Kidney glomerular epithelial cell (primary cell): ENCODE measurements at regions not wholly inside any gene's neighbourhood (a gene's known extent, or its start where the extent isn't known, plus 50 kb on each side); places are given as distances from the start of the nearest gene placed in this dataset.
A peak's percentile ranks its signal among the peaks of the same experiment; 100 is the strongest.

Source experiments
- DNase-seq: peaks from one replicate; lab custom pipeline; 2025; lab: John Stamatoyannopoulos, UW

DNA sequence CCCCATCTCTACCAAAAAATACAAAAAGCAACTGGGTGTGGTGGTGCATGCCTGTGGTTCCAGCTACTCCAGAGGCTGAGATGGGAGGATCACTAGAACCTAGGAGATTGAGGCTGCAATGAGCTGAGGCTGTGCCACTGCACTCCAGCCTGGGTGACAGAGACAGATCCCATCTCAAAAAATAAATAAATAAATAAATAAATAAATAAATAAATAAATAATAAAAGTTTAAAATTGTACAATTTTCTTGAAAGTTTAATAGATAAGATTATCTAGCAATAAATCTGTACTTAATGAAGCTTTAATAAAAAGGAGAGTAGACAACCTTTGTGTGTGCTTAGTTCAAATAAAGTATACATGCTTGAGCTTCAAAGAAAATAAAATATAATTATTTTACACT is 310.0 kb upstream of the LRIG3 start:
- no peak for DNase-seq

DNA sequence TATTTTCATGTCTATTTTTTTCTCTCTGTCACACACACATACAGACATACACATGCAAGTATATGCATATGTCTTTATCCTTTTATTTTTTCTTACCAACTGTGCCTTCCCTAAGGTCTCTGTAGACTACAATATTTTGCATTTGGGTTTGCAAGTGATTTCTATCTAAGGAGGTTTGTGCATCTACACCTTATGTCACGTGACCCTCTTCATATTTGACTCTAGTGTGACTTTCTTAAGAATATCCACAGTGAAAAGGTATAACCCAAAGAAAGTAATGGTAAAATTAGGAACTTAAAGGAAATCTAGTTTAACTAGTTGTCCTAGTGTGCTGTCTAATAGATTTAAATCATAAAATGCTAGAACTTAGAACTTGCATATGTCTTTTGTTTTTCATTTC is 298.8 kb upstream of the LRIG3 start:
- DNase-seq, result no peak

DNA sequence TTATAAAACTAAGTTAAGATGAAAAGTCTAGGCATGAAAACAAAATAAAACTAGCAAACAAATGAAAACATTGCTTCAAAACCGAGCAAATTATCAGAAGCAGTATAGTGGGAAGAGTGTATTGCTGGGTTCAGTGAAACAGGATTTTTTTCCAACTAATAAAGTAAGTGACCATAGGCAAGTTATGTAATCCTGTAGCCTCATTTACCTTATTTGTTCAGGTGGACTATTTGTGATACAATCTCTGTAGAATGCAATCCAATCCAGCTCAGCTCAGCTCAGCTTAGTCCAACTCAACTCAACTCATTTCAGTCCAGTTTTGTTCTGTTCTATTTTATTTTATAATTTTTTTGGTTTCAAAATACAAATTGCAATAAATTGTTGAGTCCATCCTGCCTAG is 276.7 kb upstream of the LRIG3 start:
- DNase-seq, result no peak

DNA sequence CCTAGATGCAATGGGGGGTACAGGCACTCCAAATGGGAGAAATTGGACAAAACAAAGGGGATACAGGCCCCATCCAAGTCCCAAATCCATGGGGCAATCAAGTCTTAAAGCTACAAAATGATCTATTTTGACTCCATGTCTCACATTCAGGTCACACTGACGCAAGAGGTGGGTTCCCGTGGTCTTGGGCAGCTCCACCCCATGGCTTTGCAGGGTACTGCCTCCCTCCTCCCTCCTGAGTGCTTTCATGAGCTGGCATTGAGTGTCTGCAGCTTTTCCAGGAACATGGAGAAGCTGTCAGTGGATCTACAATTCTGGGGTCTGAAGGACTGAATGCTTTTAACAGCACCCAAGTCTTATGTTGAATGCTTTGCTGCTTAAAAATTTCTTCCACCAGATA is 274.5 kb upstream of the LRIG3 start:
- no peak for DNase-seq

DNA sequence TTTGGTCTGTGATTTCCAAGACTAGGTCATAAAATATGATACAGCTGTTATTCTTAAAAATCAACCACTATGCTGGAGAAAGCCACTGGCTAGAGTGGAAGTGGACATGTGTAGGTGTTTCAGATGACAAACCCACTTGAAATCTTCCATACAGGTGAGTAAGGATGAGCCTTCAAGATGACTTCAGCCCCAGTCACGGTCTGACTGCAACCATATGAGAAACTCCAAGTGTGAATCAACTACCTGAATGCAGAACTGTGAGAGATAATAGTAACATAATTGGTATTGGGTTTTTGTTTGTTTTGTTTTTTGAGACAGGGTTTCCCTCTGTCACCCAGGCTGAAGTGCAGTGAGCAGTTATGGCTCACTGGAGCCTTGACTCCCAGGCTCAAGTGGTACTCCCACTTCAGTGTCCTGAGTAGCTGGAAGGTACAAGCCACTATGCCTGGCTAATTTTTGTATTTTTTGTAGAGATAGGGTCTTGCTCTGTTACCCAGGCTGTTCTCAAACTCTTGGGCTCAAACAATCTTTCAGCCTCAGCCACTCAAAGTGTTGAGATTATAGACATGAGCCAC is 273.3 kb upstream of the LRIG3 start:
- DNase-seq, result no peak

DNA sequence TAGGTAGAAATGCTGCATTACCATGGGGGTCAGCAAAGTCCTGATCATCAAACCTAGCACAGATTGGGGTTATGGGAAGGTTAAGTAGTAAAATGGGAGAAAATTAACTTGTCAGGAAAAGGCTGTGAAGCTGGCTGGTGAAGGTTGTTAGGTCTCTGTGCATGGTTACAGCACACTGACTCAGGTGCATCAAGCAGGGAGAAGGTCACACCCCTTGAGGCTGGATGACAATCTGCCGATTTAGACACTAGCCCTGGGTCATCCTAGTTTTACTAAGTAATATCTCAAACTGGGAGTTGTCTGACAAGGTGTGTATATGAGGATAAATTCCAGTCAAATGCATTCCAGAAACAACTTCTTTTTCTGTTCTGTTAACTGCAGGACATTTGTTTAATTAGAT is 271.1 kb upstream of the LRIG3 start:
- DNase-seq, result no peak

DNA sequence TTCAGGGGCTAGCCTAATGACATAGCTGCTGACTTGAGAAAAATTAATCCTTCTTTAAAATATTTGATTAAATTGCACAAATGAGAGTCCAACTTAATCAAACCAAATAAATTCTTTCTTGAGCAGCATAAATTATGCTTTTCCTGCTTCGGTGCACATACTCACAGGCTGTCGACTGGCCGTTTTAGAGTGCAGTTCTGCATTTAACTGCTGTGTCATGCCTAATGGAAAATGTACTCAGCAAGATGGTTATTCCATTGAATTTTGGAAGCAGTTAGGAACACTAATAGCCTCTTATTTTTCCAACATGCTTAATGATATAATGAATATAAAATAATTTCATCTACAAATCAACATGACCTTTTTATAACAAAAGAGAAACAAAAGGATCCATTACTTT is 266.1 kb upstream of the LRIG3 start:
- DNase-seq, result no peak

DNA sequence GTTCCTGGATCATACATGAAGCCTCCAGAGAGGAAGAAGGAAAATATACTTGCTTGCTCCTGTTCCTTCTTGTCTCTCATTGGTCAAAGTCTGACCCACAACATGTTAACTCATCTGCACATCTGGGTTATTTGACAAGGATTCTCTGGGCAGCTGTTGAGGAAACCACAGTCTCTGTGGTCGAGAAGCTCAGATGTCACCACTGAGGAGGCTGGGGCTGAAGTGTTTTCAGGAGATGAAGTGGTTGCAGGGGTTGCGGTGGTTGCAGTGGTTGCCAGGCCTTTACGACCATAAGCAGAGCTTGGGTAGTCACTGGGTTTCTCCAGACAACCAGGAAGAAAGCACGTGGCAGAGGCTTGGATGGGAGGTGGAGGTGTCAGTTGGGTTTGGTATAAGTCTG is 265.0 kb upstream of the LRIG3 start:
- DNase-seq, result no peak

DNA sequence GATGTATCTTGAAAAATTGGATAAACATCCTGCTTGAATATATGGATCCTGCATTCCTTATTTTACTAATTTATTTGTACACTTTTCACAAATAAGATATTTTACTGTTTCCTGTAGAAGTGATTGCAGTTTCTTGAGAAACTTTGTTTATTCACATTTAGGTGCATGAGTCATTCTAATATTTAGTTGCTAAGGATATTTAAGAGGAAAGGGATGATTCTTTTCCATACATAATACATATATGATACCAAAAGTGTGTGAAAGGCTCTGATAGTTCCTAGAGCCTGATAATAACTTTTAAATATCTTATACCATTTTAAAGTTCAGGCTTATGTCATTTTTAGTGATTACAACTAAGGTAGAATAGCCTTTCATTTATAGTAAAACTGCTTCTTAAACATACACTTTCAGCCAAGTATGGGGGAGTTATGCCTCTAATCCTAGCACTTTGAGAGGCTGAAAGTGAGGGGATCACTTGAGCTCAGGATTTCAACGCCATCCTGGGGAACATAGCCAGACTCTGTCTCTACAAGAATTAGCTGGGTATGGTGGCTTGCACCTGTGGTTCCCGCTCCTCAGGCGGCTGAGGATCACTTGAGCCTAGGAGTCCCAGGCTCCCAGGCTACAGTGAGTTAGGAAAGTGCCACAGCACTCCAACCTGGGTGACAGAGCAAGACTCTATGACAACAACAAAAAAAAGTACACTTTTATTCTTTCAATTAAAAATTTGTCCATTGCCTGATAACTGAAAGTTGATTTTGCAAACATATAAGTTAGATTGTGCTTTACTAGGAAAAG is 262.6 kb upstream of the LRIG3 start:
- no peak for DNase-seq

DNA sequence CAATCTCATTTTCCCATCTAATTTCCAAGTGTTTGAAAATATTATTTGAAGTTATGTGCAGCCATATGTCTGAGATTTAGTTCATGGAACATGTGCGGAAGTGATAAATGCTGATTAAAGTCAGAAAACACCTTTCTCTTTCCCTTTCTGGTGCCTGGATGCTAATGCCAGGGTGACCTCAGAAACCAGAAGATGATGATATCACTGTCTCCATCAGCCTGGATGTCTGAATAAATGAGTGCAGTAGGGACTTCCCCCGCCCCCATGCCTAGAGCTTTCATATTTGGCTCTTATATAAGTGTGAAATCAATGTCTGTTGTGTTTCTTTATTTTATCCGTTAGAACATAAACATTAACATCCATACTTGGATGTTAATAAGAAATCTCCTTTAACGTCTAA is 261.9 kb upstream of the LRIG3 start:
- no peak for DNase-seq

DNA sequence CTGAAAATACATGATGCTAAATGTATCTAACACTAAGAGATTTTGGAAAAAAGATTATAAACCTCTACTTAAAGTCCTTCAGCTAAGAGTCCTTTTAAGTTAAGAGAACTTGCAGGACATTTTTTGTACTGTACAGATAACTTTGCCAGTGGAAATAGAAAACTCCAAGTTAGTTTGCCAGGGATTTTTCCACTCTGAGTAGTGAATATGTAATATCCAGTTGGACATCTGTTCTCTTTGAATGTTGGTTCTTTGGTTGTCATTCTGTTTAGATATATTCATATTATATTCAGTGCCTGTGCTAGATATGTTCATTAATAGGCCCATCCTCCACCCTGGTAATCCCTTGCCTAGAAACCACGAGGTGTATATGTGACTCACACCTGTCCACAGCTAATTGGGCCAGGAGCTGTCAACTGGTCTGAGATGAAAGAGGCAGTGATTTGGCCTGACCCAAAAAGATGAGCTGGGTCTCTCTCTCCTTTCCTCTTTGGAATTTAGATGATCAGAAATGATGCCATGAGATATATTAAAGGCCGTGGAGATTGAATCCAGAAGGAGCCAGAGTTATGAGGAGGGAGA is 261.0 kb upstream of the LRIG3 start:
- DNase-seq, result no peak

DNA sequence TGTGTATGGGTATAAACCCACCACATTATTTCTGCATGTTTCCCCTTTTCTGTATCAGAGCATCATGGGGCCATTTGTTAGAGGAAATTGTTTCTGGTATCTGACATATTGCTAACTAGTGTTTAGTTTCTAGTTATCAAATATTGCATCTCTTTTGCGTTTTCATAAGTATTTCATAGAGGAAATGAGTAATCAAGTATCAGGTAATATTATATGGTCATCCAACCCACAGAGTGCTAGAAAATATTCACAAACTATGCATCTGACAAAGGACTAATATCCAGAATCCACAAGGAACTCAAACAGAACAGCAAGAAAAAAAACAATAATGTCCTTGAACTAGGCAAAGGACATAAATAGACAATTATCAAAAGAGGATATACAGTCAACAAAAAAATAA is 258.9 kb upstream of the LRIG3 start:
- DNase-seq, result no peak

DNA sequence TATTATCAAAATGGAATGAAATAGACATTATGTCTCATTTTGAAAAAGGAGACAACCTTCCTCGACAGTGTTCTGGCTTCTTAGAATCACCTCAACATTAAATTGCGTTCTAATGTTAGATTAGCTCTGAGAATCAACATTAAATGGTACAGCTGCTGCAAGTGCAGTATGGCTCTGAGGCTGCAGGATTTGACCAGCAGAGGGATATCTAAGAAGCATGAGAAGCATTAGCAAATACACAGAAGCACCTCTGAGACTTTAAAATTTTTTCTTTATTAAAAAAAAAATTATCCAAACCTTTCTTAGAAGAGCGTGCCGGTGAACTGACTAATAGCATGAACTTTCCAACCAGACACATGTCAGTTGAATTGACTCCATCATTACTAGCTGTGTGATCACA is 253.4 kb upstream of the LRIG3 start:
- DNase-seq, result no peak

DNA sequence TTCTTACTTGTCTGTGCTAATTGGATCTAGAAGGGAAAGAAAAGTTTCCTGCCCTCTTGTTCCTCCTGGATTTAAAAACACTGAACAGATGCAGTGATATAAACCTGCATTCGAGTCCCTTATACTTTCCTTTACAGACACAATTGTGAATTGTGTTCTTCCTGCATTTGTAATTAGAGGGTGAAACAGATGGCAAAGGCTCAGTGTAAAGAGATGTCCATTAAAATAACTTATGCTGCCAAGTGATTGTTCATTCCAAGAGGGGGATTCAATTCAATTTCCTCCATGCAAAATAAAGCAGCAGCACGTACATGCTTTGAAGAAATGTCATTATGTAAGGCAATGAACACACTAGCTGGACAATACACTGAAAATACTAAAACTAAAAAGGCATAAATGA is 248.3 kb upstream of the LRIG3 start:
- DNase-seq, result no peak

DNA sequence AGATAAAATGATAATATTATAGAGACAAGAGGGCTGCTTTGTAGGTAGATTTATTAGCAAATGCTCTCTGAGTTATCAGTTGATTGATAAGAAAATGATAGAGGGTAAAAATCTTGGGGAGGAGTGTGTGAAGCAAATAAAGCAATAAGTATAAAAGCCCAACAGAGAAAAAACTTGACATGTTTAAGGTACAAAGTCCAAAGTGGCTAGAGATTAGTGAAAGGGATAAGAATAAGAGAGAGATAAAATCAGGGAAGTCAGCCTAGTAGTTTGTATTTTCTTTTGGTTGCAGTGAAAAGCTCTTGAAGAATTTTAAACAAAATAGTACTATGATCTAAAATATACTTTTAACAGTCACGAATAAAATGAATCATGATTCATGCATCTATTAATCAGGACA is 246.2 kb upstream of the LRIG3 start:
- no peak for DNase-seq

DNA sequence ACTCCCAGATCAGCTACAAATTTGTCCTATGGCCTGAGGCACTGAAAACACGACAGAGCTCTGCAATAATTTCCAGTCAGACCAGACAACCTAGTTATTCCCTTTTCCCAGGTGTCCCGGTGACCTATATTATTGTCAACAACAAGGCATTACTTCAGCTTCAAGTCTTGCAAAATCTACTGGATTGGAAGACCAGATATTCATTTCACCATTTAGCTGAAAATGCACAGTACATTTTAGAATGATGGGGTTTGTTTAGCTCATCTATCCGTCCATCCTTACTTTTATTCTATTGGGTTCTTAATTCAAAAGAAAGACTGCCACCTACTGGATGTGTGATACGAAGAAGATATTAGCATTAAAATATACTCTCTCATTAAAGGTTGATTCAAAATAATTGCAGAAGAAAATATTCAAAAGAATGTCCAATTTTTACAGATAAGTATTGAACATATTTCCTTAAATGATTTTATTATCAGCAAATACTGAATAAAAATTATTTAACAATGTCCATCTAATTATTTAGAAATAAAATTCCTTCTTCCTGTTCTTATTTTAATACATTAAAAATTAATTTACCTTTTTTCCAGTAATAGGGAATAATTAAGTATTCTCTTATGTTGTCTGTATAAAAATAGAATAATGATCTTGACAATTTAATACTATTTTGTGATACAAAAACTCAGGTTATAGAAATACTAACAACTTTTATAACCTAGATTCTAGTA is 244.9 kb upstream of the LRIG3 start:
- peak; percentile 72 for DNase-seq

DNA sequence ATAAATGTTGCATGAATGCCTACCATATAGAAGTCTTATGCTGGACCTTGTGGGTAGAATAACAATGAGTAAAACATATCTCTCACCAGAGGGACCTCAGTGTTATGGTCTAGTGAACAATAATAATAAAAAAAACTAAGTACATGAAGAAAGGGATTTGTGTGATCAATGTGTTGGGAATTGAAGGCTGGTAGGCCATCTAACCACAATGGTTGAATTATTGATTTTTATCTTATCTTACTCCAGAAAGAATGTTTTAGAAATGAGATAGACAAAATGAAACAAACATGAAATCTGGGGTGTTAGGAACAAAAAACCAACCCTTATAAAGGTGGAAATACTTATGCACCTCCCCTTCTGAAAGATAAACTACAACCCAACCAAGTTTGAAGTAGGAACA is 243.9 kb upstream of the LRIG3 start:
- DNase-seq, result peak; percentile 60

DNA sequence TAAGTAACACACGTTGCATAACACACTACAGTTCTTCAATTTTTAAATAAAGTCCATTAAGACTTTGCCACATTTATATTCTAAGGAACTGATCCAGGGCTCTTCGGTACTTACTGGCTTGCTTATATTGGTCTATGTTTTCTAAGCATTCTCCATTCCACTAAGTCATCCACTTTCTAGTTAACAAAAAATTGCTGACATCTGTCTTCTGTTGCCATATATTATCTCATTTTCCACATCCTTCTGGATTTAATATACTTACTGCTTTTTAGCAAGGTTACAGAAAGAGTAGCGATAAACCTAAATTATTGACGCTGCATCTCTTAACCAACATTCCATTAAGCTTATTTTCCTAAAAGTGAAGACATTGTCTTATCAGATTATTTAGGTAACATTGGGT is 238.4 kb upstream of the LRIG3 start:
- no peak for DNase-seq

DNA sequence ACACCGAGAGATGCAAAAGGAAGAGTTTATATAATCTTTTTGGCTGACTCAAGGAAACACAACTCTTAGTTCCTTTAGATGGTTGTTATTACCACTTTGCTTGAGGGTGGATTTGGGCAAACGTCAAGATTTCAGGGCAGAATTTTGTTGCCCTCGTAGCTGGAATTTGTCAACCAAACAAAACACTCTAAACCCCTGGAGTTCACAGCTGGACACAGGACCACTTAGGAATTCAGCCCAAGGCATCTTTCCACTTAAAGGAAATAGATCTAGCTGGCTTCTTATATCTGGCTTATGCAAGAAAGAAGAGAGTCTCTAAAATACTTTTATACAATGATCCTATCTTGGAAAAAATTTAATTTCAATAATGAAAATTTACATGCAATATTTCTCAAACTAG is 237.8 kb upstream of the LRIG3 start:
- no peak for DNase-seq

DNA sequence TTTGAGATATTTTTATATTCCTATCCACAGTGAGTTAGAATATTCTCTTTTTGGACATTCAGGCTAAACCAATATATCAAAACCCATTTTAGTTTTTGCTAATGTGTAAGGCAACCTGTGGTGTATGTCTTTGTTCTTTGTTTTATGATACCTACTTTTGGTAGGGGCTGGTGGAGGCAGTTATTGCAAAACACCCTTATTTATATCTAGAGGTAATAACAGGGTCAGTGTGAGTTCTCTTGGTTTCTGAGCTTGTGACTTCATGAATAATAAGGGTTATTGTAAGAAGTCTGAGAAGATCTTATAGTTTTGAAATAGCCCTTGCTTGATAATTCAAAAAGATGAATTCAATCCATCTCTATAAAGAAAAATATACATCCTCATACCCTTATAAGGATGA is 235.1 kb upstream of the LRIG3 start:
- DNase-seq, result no peak

DNA sequence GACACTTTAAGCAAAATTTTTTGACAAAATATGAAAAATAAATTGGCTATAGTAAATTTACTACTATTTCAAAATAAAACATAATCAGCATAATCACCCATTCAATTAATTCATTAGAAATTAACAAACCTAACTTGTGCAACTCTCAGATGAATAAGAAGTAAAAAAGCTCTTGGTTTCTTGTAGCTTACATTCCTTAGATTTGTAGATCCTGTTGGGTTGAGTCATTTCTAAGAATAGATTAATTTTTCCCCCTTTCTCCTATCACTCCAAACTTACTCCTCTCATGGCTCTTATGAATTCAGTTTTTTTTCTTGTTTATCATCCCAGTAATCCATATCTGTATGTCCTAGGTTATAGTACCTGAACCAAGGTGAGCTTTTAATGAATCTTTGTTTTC is 230.9 kb upstream of the LRIG3 start:
- no peak for DNase-seq

DNA sequence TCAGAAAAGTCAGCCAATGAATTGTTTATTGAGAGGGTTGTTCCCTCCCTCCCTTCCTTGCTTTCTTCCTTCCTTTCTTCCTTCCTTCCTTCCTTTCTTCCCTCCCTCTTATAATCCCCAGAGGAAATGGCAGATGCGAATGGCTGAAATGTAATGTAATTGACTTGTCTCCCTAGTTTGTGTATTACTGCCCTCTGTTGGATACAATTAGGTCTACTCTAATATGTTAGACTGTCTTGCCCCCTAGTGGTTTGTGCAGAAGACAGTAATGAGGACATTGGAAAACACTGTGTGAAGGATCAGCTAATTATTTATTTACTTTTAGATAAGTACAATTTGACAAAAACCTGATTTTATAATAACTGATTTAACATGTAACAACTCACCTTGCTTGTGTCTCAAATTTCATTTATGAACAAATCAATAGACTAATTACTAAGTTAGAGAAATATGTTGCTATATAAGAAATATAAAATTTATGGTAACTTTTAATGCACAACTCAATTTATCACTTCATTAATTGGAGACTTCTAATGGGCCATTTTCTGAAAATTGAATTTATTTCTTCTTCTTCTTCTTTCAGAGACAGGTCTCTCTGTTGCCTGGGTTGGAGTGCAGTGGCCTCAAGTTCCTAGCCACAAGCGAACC is 229.8 kb upstream of the LRIG3 start:
- peak; percentile 73 for DNase-seq

DNA sequence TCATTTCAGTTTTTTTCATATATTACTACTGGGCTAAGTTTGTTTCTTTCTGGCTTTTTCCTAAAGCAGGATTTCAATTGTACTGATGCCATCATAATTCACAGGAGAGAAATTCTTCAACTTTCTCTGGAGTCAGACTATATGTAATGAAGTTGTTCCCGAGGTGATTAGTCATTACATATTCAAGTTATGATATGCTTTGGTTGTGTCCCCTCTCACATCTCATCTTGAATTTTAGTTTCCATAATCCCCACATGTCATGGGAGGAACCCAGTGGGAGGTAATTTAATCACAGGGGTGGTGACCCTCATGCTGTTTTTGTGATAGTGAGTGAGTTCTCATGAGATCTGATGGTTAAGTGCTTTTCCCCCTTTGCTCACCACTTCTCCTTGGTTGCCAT is 227.5 kb upstream of the LRIG3 start:
- no peak for DNase-seq
